SU-DHL-6 (cell line): ENCODE measurements at regions not wholly inside any gene's neighbourhood (a gene's known extent, or its start where the extent isn't known, plus 50 kb on each side); places are given as distances from the start of the nearest gene placed in this dataset.

ENCODE experiments used
- H2AFZ ChIP-seq: fragments of 200-600 bp; sonication (generic); 2 replicates; pipeline ENCODE4 v1.6.1; 2014; ENCODE audit warnings: low read depth, mild to moderate bottlenecking, moderate library complexity, mixed read lengths, antibody characterized with exemption, low read length; ENCODE audit not compliant: severe bottlenecking
- H3F3A ChIP-seq: fragments of 200-600 bp; shearing (Covaris generic); 2 replicates; pipeline ENCODE4 v1.6.0; 2016; ENCODE audit warnings: antibody characterized with exemption, mild to moderate bottlenecking; ENCODE audit not compliant: insufficient read depth
- H3K27ac ChIP-seq: fragments of 200-600 bp; sonication (generic); 2 replicates; pipeline ENCODE4 v1.5.1; 2016; ENCODE audit warnings: low read depth, mild to moderate bottlenecking, low read length, moderate library complexity, mixed read lengths
- H3K27me3 ChIP-seq: fragments of 200-600 bp; sonication (generic), shearing (Covaris generic); 2 replicates; pipeline ENCODE4 v1.6.0; 2014; ENCODE audit warnings: mild to moderate bottlenecking, low read length
- H3K36me3 ChIP-seq: fragments of 200-600 bp; sonication (generic); 2 replicates; pipeline ENCODE4 v1.6.1; 2014; ENCODE audit warnings: mild to moderate bottlenecking, low read length, mixed read lengths
- H3K4me2 ChIP-seq: fragments of 300-600, 200-600 bp; shearing (Covaris generic), sonication (generic); 2 replicates; pipeline ENCODE4 v1.6.0; 2014; ENCODE audit warnings: low read length, low read depth, mild to moderate bottlenecking; ENCODE audit not compliant: poor library complexity, severe bottlenecking
- H3K4me3 ChIP-seq: fragments of 200-600 bp; sonication (generic); 2 replicates; pipeline ENCODE4 v1.5.1; 2014; ENCODE audit warnings: antibody characterized with exemption, low read length, mild to moderate bottlenecking, mixed read lengths; ENCODE audit not compliant: insufficient read depth, poor library complexity, severe bottlenecking
- H3K79me2 ChIP-seq: fragments of 200-600 bp; sonication (generic); 2 replicates; pipeline ENCODE4 v1.6.1; 2014; ENCODE audit warnings: mild to moderate bottlenecking, low read length, moderate library complexity; ENCODE audit not compliant: insufficient read depth
- H3K9ac ChIP-seq: fragments of 200-600 bp; sonication (generic); 2 replicates; pipeline ENCODE4 v1.7.0; 2014; ENCODE audit warnings: mild to moderate bottlenecking, low read length
- H3K9me2 ChIP-seq: fragments of 200-600 bp; sonication (generic); replicated peaks from 2 replicates; pipeline ENCODE4 v1.6.1; 2014; ENCODE audit warnings: low read length; ENCODE audit not compliant: insufficient read depth
- H3K9me3 ChIP-seq: fragments of 200-600 bp; sonication (generic); 2 replicates; pipeline ENCODE4 v1.6.1; 2014; ENCODE audit warnings: low read length, mixed read lengths; ENCODE audit not compliant: insufficient read depth
- H4K20me1 ChIP-seq: fragments of 200-600 bp; sonication (generic); 2 replicates; pipeline ENCODE4 v1.6.1; 2014; ENCODE audit warnings: low read depth, mild to moderate bottlenecking, antibody characterized with exemption, low read length, moderate library complexity, mixed read lengths
- CTCF ChIP-seq: fragments of 200-600 bp; sonication (generic); IDR thresholded peaks from one replicate; pipeline ENCODE4 v1.5.1; 2017; ENCODE audit warnings: antibody characterized with exemption, mild to moderate bottlenecking, low read length, moderate library complexity; ENCODE audit not compliant: insufficient read depth, poor library complexity, severe bottlenecking
- EZH2phosphoT487 ChIP-seq: fragments of 200-600 bp; sonication (generic), shearing (Covaris generic); conservative IDR thresholded peaks from 2 replicates; pipeline ENCODE4 v1.6.1; 2018; ENCODE audit warnings: mild to moderate bottlenecking, antibody characterized with exemption, low read length, moderate library complexity, mixed read lengths

DNA sequence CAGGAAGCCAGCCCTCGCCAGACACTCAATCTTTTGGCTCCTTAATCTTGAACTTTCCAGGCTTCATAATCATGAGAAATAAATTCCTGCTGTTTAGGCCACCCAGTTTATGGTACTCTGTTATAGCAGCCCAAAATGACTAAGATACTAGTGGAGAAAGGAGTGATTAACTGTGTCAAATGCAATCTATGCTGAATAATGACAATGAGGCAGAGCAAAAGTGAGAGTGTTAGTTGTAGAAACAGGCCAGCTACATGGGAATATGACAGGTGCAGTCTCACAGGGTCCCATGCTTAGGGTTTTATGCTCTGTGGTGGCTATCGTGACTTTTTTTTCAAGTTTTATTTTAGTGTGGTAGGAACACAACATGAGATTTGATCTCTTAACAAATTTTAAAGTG is 888.8 kb downstream of the TTLL7 start:
- Histone ChIP-seq H3K36me3 (no peaks in the 10 kb centered on the region), H2AFZ (no peak overlapping the region), H3F3A (no peaks in the 10 kb centered on the region), H3K9me2 (no peaks in the 10 kb centered on the region), H3K9me3 (no peaks in the 10 kb centered on the region), H3K27me3 (no peaks in the 10 kb centered on the region), H3K4me2 (no peak overlapping the region), H4K20me1 (no peaks in the 10 kb centered on the region), H3K27ac (no peak overlapping the region), H3K9ac (no peak overlapping the region), H3K4me3 (no peak overlapping the region), H3K79me2 (no peaks in the 10 kb centered on the region)
- TF ChIP-seq CTCF (no peak), EZH2phosphoT487 (no peak)

DNA sequence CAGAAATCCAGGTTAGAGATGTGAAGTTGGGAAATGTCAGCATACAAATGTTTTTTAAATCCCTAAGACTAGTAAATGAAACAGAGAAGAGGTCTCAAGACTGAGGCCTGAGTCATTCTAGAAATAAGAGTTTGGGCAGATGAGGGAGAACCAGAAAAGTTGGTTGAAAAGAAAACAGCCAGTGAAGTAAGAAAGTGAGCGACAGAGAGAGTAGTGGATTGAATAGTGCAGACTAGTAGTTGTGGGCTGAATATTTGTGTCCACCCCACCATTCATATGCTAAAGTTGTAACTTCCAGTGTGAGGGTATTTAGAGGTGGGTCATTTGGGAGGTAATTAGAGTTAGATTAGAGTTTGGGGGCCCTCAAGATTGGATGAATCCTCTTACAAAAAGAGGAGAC is 889.2 kb downstream of the TTLL7 start:
- TF ChIP-seq CTCF, result no peak
- no peak for TF ChIP-seq EZH2phosphoT487

DNA sequence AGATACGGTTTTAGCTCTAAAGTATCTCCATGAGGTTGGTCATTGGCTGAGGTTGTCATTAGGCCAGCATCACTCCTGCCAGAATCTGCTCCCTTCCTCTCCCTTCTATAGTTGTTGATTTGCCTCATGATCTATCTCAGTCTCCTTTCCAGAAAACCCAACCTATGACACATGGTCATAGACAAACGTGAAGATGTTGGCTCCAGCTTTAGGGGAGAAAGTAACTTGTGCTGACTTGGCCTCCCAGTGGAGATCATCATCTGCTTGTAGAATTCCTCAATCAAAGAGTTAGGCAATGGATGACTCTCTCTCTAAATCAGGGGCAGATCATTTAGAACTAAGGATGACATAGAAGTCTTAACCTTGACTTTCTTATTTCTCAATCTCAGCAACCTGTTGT is 894.4 kb downstream of the TTLL7 start:
- Histone ChIP-seq H3K4me3 (no peak overlapping the region), H3F3A (no peaks in the 10 kb centered on the region), H4K20me1 (no peaks in the 10 kb centered on the region), H3K27ac (no peak overlapping the region), H3K27me3 (no peaks in the 10 kb centered on the region), H3K9me3 (no peaks in the 10 kb centered on the region), H3K4me2 (no peak overlapping the region), H3K79me2 (no peaks in the 10 kb centered on the region), H3K9me2 (no peaks in the 10 kb centered on the region), H3K36me3 (no peaks in the 10 kb centered on the region), H3K9ac (no peak overlapping the region), H2AFZ (no peak overlapping the region)
- TF ChIP-seq EZH2phosphoT487 (no peak), CTCF (no peak)

More for the DNA sequence above, 889.2 kb downstream of the TTLL7 start:
- H4K20me1 ChIP-seq, result no peaks in the 10 kb centered on the region
- H3K9me2 ChIP-seq, result no peaks in the 10 kb centered on the region
- H3K27me3 ChIP-seq, result no peaks in the 10 kb centered on the region
- no peaks in the 10 kb centered on the region for H3K9me3 ChIP-seq
- H2AFZ ChIP-seq, result no peak overlapping the region
- H3K4me3 ChIP-seq, result no peak overlapping the region
- no peak overlapping the region for H3K27ac ChIP-seq
- no peaks in the 10 kb centered on the region for H3K36me3 ChIP-seq
- H3K9ac ChIP-seq, result no peak overlapping the region
- H3K4me2 ChIP-seq, result no peak overlapping the region
- no peaks in the 10 kb centered on the region for H3F3A ChIP-seq
- no peaks in the 10 kb centered on the region for H3K79me2 ChIP-seq
